Neural cell (in vitro differentiated cells): ENCODE measurements at regions not wholly inside any gene's neighbourhood (a gene's known extent, or its start where the extent isn't known, plus 50 kb on each side); places are given as distances from the start of the nearest gene placed in this dataset.

Source experiments
- CTCF ChIP-seq: fragments of 450-650 bp; IDR thresholded peaks from 2 replicates; pipeline ENCODE4 v1.5.1; 2014; ENCODE audit warnings: antibody characterized with exemption, mild to moderate bottlenecking, moderate library complexity; ENCODE audit not compliant: poor library complexity, severe bottlenecking
- EP300 ChIP-seq: fragments of 450-650 bp; conservative IDR thresholded peaks from 2 replicates; pipeline ENCODE4 v1.6.1; 2014; ENCODE audit warnings: antibody characterized with exemption, mild to moderate bottlenecking, moderate library complexity; ENCODE audit not compliant: poor library complexity, severe bottlenecking
- EZH2 ChIP-seq: fragments of 200-600, 300-800 bp; shearing (Covaris generic), sonication (generic); IDR thresholded peaks from 2 replicates; pipeline ENCODE4 v1.6.1; 2014; ENCODE audit warnings: antibody characterized with exemption, low read length, borderline replicate concordance, mild to moderate bottlenecking; ENCODE audit not compliant: insufficient read depth, poor library complexity, severe bottlenecking
- POLR2AphosphoS5 ChIP-seq: IDR thresholded peaks from 2 replicates; pipeline ENCODE4 v1.6.1; 2012

DNA sequence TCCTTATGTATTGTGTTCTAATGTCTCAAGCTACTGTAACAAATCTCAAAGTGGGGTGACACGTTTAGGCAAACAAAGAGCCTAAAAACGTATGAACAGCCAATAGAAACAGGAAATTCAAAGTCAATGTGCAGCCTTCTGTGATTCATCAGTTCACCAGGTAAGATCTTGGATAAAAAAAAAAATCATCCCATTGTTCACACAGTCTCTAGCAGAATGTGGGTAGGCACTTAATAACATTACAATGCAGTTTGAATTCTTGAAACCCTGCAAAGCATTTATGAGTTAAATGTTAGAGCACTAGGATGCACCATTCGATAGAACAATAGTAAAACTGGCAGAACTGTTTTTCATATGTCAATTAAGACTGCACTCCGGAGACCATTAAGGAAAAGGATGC lies 88.2 kb upstream of the HDAC9 start:
- TF ChIP-seq CTCF (no peak), EZH2 (no peak), POLR2AphosphoS5 (no peak), EP300 (no peak)
